ENCODE measurements at regions not wholly inside any gene's neighbourhood (a gene's known extent, or its start where the extent isn't known, plus 50 kb on each side); places are given as distances from the start of the nearest gene placed in this dataset.

GRCh38 chr7:45401851-45402250 lies 172.3 kb upstream of the ADCY1 start:
- Histone ChIP-seq H3F3A (ENCODE audit: low read depth) (no peaks in the 10 kb centered on the region), H3K9me3 (ENCODE audit: insufficient read depth, low read depth, low read length) (no peaks in the 10 kb centered on the region), H4K20me1 (ENCODE audit: insufficient read depth, low read length, poor library complexity, severe bottlenecking) (no peaks in the 10 kb centered on the region), H3K9ac (ENCODE audit: low read depth, low read length, poor library complexity, severe bottlenecking) (no peak overlapping the region), H3K79me2 (ENCODE audit: insufficient read depth, low read length) (no peaks in the 10 kb centered on the region), H3K36me3 (ENCODE audit: insufficient read depth, low read length) (no peaks in the 10 kb centered on the region), H3K27me3 (ENCODE audit: insufficient read depth, low read length, poor library complexity, severe bottlenecking) (no peaks in the 10 kb centered on the region), H3K4me1 (ENCODE audit: insufficient read depth, low read length, poor library complexity, severe bottlenecking) (no peaks in the 10 kb centered on the region), H3K4me3 (ENCODE audit: low read length, poor library complexity, severe bottlenecking) (no peak overlapping the region), H2AFZ (ENCODE audit: low read length) (no peak overlapping the region), H3K4me2 (ENCODE audit: low read depth, low read length, poor library complexity, severe bottlenecking) (no peak overlapping the region), H3K9me2 (replicated peaks; ENCODE audit: low read depth, low read length) (no peaks in the 10 kb centered on the region)
- TF ChIP-seq EZH2phosphoT487 (IDR thresholded peaks at IDR 0.05; ENCODE audit: borderline replicate concordance) (no peak), CTCF (conservative IDR thresholded peaks at IDR 0.05; ENCODE audit: low read length) (no peak)

- Histone ChIP-seq H3K4me2 (ENCODE audit: low read depth, low read length, poor library complexity, severe bottlenecking) (no peak overlapping the region), H3K9ac (ENCODE audit: low read depth, low read length, poor library complexity, severe bottlenecking) (no peak overlapping the region), H3K4me1 (ENCODE audit: insufficient read depth, low read length, poor library complexity, severe bottlenecking) (no peaks in the 10 kb centered on the region), H3F3A (ENCODE audit: low read depth) (no peaks in the 10 kb centered on the region), H3K27me3 (ENCODE audit: insufficient read depth, low read length, poor library complexity, severe bottlenecking) (no peaks in the 10 kb centered on the region), H2AFZ (ENCODE audit: low read length) (no peak overlapping the region), H3K79me2 (ENCODE audit: insufficient read depth, low read length) (no peaks in the 10 kb centered on the region), H4K20me1 (ENCODE audit: insufficient read depth, low read length, poor library complexity, severe bottlenecking) (no peaks in the 10 kb centered on the region), H3K36me3 (ENCODE audit: insufficient read depth, low read length) (no peaks in the 10 kb centered on the region), H3K9me3 (ENCODE audit: insufficient read depth, low read depth, low read length) (no peaks in the 10 kb centered on the region), H3K4me3 (ENCODE audit: low read length, poor library complexity, severe bottlenecking) (no peak overlapping the region), H3K9me2 (replicated peaks; ENCODE audit: low read depth, low read length) (no peaks in the 10 kb centered on the region)
- no peak for TF ChIP-seq EZH2phosphoT487 (IDR thresholded peaks at IDR 0.05; ENCODE audit: borderline replicate concordance)
- no peak for TF ChIP-seq CTCF (conservative IDR thresholded peaks at IDR 0.05; ENCODE audit: low read length)
Observed at GRCh38 chr7:45402480-45403218, 171.5 kb upstream of the ADCY1 start.

- H4K20me1 ChIP-seq (ENCODE audit: insufficient read depth, low read length, poor library complexity, severe bottlenecking): no peaks in the 10 kb centered on the region
- no peaks in the 10 kb centered on the region for H3K27me3 ChIP-seq (ENCODE audit: insufficient read depth, low read length, poor library complexity, severe bottlenecking)
- no peaks in the 10 kb centered on the region for H3K36me3 ChIP-seq (ENCODE audit: insufficient read depth, low read length)
- H3F3A ChIP-seq (ENCODE audit: low read depth): no peaks in the 10 kb centered on the region
- H3K9me3 ChIP-seq (ENCODE audit: insufficient read depth, low read depth, low read length): no peaks in the 10 kb centered on the region
- no peak overlapping the region for H3K4me3 ChIP-seq (ENCODE audit: low read length, poor library complexity, severe bottlenecking)
- no peak overlapping the region for H3K4me2 ChIP-seq (ENCODE audit: low read depth, low read length, poor library complexity, severe bottlenecking)
- H2AFZ ChIP-seq (ENCODE audit: low read length): no peak overlapping the region
- H3K79me2 ChIP-seq (ENCODE audit: insufficient read depth, low read length): no peaks in the 10 kb centered on the region
- TF ChIP-seq EZH2phosphoT487 (IDR thresholded peaks at IDR 0.05; ENCODE audit: borderline replicate concordance) (no peak), CTCF (conservative IDR thresholded peaks at IDR 0.05; ENCODE audit: low read length) (no peak)
- no peak overlapping the region for H3K9ac ChIP-seq (ENCODE audit: low read depth, low read length, poor library complexity, severe bottlenecking)
- no peaks in the 10 kb centered on the region for H3K4me1 ChIP-seq (ENCODE audit: insufficient read depth, low read length, poor library complexity, severe bottlenecking)
- no peaks in the 10 kb centered on the region for H3K9me2 ChIP-seq (replicated peaks; ENCODE audit: low read depth, low read length)
Observed at GRCh38 chr7:45404622-45405021, 169.5 kb upstream of the ADCY1 start.
